Upper lobe of right lung (tissue), 1 donor: ENCODE measurements at regions not wholly inside any gene's neighbourhood (a gene's known extent, or its start where the extent isn't known, plus 50 kb on each side); places are given as distances from the start of the nearest gene placed in this dataset.
A peak's percentile ranks its signal among the peaks of the same experiment; 100 is the strongest.

Experiments
- ATAC-seq: fragments of 200-7000 bp; cut with Tn5 transposase; one replicate; pipeline ENCODE4 v1.9.1; 2020; ENCODE audit warnings: mild to moderate bottlenecking, moderate library complexity
- DNase-seq: peaks from one replicate; pipeline ENCODE4 v3.0.0-alpha.2; 2020
- H3K27ac ChIP-seq: fragments of 200-600 bp; one replicate; pipeline ENCODE4 v1.8.0; 2022
- H3K27me3 ChIP-seq: fragments of 200-600 bp; one replicate; pipeline ENCODE4 v1.8.0; 2022; ENCODE audit warnings: mild to moderate bottlenecking
- H3K36me3 ChIP-seq: fragments of 200-600 bp; one replicate; pipeline ENCODE4 v1.8.0; 2022
- H3K4me1 ChIP-seq: fragments of 200-600 bp; one replicate; pipeline ENCODE4 v1.8.0; 2022
- H3K4me3 ChIP-seq: fragments of 200-600 bp; one replicate; pipeline ENCODE4 v1.8.0; 2022; ENCODE audit warnings: mild to moderate bottlenecking
- H3K9me3 ChIP-seq: fragments of 200-600 bp; one replicate; pipeline ENCODE4 v1.8.0; 2022
- CTCF ChIP-seq: fragments of 200-600 bp; IDR thresholded peaks from one replicate; pipeline ENCODE4 v1.8.0; 2022; ENCODE audit warnings: antibody characterized with exemption
- intact Hi-C: fragments of 100-400 bp; cut with DNase I; formaldehyde crosslinking; loops from one replicate; pipeline ENCODE4 v1.11.0; 2022
- donor health status: DM: no; HTN: yes; CAD: no; lungs with severe emphysema.

GRCh38 chr4:27835851-27836250 lies 975.2 kb downstream of the STIM2 start:
- no peak for TF ChIP-seq CTCF
- Histone ChIP-seq H3K9me3 (no peaks in the 10 kb centered on the region), H3K4me3 (no peak overlapping the region), H3K27me3 (no peaks in the 10 kb centered on the region), H3K4me1 (no peaks in the 10 kb centered on the region), H3K36me3 (no peaks in the 10 kb centered on the region), H3K27ac (no peak overlapping the region)
- intact Hi-C loops: no loop called here
- DNase-seq (no peak), ATAC-seq (no peak)

- TF ChIP-seq CTCF: no peak
- ATAC-seq: no peak
- Histone ChIP-seq H3K27ac (no peak overlapping the region), H3K27me3 (no peaks in the 10 kb centered on the region), H3K4me1 (no peaks in the 10 kb centered on the region), H3K4me3 (no peak overlapping the region), H3K36me3 (no peaks in the 10 kb centered on the region), H3K9me3 (no peaks in the 10 kb centered on the region)
- DNase-seq: no peak
- intact Hi-C loops: no loop called here
Observed at GRCh38 chr4:27836523-27836922, 975.9 kb downstream of the STIM2 start.

GRCh38 chr4:27843776-27844175 lies 983.1 kb downstream of the STIM2 start:
- no peaks in the 10 kb centered on the region for H3K36me3 ChIP-seq
- no peaks in the 10 kb centered on the region for H3K4me1 ChIP-seq
- no peak for TF ChIP-seq CTCF
- H3K27ac ChIP-seq: no peak overlapping the region
- H3K9me3 ChIP-seq: no peaks in the 10 kb centered on the region
- ATAC-seq (no peak), DNase-seq (no peak)
- no peak overlapping the region for H3K4me3 ChIP-seq
- H3K27me3 ChIP-seq: no peaks in the 10 kb centered on the region
- intact Hi-C loops: no loop called here

- Histone ChIP-seq H3K27ac (no peak overlapping the region), H3K27me3 (no peaks in the 10 kb centered on the region), H3K9me3 (no peaks in the 10 kb centered on the region), H3K4me3 (no peak overlapping the region), H3K36me3 (no peaks in the 10 kb centered on the region), H3K4me1 (no peaks in the 10 kb centered on the region)
- no peak for TF ChIP-seq CTCF
- DNase-seq: no peak
- no peak for ATAC-seq
- intact Hi-C loops: no loop called here
Observed at GRCh38 chr4:27844376-27844775, 983.7 kb downstream of the STIM2 start.

- Histone ChIP-seq H3K4me1 (no peaks in the 10 kb centered on the region), H3K27ac (no peak overlapping the region), H3K27me3 (no peaks in the 10 kb centered on the region), H3K36me3 (no peaks in the 10 kb centered on the region), H3K9me3 (no peaks in the 10 kb centered on the region), H3K4me3 (no peak overlapping the region)
- intact Hi-C loops: no loop called here
- no peak for TF ChIP-seq CTCF
- DNase-seq (no peak), ATAC-seq (no peak)
Observed at GRCh38 chr4:27846951-27847350, 986.3 kb downstream of the STIM2 start.

GRCh38 chr4:27861381-27861787 lies 1000.7 kb downstream of the STIM2 start:
- intact Hi-C loops: no loop called here
- no peak overlapping the region for H3K27ac ChIP-seq
- no peaks in the 10 kb centered on the region for H3K36me3 ChIP-seq
- no peak for DNase-seq
- H3K9me3 ChIP-seq: no peaks in the 10 kb centered on the region
- peak; percentile 45 for TF ChIP-seq CTCF
- peak; percentile 68 for ATAC-seq
- H3K4me1 ChIP-seq: no peaks in the 10 kb centered on the region
- H3K4me3 ChIP-seq: no peak overlapping the region
- H3K27me3 ChIP-seq: no peaks in the 10 kb centered on the region
